T-helper 2 cell (primary cell): ENCODE measurements at regions not wholly inside any gene's neighbourhood (a gene's known extent, or its start where the extent isn't known, plus 50 kb on each side); places are given as distances from the start of the nearest gene placed in this dataset.
"Not testable (repeated sequence)": the region's sequence is repeated elsewhere in the genome, so short reads cannot be mapped to it uniquely, and the experiment has no call there.

Experiments
- DNase-seq, 5 experiments: peaks; one replicate each; pipeline versions ENCODE4 v3.0.0 to v3.0.0-alpha.2; 2012 to 2022

DNA sequence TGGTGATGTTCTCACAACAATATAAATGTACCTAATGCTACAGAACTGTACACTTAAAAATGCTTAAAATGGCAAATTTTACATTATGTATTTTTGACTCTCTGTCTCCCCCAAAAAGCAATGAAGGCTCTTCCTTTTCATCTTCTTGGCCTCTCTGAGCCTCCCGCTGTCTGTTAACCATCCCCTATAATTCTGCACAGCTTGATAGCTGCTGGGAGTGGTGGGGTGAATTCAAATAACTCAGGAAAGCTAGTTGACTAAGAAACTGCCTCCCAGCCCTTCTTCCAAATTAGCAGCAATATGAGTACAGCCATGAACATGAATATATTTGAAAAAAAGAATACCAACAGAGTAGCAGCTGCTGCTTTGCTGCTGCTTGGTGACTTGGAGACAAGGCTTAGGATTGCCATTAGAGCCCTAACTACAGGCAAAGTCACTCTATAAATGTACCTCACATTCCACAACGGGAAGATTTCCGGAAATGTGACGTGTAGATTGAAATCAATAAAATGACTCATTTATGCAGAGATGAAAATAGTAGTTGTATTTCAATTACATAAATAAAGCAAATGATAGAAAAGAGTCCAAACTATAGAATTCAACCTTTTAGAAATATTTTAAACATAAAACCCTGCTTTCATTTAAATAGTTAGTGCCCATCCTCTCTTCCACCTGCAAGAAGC lies 200.1 kb upstream of the HEY2 start:
- DNase-seq = no peak

DNA sequence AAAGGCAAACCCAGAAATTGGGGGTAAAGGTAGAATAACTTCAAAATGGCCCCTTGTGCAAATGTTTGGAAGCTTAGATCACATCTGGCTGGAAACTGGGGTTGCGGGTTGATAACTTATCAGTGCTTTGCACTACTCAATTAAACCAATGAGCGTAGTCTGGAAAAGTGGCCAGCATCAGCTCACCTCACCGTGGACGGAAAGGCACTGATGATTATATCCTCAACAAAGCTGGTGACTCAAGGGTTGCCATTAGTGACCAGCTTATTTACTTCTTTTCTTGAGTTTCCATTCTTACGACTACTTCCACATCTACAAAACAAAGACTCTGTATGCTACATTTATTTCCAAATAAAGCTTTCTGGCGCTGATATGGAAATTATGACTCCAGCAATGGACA lies 198.5 kb upstream of the HEY2 start:
- no peak for DNase-seq

DNA sequence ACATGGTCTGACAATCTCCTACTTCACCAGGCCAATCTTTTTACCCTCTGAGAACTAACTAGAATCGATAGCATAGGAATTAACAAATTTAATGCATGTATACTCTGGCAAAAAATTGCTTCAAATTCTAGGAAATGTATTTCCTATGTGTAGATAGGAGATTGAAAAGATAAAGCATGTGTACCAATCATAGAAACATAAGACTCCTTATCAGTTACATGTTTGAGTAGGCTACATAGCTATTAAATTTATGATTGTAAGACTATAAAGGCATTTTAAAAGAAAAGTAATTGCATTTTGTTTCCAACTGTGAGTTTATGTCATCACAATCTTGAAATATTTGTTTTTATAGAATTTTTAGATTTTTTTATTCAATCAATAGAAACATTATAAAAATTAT lies 196.6 kb upstream of the HEY2 start:
- no peak for DNase-seq

DNA sequence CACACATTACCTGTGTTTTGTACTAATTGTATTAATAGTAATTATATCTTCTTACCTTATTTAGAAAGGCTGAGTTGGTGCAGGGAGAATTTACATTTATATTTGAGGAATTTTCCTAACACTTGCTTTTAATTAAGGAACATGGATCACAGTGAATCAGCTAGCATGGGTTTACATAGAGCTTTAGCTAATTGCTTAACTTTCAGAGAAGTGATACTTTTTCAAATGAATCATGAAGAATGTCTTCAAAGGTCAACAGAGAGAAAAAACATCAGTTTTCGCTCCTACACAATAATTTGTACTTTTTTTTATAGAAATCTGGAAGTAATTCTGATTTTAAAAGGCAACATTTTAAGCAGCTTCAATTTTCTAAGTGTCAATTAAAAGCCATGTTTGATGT lies 195.0 kb upstream of the HEY2 start:
- DNase-seq = no peak

DNA sequence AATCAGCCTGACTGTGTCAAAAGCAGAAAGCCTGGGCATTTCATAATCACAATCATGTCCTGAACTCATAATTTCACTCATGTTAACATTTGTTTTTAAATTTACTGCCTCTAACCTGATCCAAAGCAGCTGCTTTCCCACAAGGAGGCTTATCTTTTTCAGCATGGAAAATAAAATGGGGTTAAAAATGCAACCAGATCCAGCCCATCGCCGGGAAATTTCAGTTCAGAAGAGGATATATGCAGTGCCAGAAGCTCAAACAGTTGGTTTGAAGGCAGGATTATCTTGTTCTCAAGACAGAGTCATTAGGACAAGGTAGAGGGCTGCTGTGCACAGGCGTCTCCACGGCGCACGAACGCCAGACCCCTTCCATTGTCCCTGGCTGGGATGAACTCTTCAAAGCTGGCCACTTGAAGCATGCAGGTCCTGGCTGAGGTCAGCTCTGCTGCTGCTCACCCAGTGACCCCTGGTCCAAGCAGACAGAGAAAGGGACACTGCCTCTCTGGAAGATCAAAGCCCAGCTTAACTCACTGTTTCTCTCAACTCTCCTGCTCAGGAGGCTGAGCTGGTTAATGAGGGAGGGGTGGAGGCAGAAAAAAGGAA lies 191.1 kb upstream of the HEY2 start:
- no peak for DNase-seq

DNA sequence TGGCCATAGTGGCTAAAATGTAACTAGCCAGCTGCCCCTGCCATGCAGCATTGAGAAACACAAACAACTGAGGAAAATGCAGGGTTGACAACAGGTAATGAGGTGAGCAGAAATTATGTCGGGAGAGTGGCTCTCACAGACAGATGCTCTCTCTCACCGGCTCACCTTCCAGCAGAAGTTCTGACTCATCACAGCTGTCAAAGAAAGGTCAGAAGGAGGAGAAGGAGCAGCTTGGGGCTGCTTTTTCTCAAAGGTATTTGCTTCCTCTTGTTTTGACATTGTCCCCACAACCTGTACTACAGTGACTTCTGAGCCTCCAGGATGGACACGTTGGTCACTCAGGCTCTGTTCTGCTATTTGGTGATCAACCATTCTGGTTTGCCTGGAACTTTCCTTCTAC lies 190.5 kb upstream of the HEY2 start:
- no peak for DNase-seq

DNA sequence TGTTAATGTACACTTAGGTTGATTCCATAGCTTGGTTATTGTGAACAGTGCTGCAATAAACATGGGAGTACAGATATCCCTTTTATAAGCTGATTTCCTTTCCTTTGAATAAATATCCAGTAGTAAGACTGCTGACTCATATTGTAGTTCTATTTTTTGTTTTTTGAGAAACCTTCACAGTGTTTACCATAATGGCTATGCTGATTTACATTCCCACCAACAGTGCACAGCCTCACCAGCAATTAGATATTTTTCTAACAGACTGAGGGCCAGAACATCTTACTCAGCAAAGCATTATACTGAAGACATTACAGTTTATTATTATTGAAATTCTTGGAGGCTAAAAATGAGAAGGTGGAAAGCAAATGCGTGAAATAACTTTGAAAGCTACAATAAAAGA lies 187.3 kb upstream of the HEY2 start:
- no peak for DNase-seq

DNA sequence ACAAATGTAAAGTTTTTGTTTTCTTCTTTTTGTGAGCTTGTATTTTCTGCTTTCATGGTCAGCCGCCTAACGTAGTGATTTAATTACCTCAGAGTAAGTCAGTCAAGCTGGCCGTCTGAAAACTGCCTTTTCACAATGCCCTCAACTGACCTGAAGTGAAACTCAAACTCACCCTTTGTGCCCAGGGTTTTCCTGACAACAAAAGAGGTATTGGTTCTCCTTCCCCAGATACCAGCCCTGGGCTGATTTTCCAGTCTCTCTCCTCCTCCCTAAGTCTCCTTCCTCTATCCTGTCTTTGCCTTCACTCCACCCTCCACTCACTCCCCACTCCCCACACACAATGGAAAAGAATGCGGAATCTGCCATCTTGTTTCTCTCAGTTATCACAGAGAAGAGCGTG lies 184.5 kb upstream of the HEY2 start:
- no peak for DNase-seq

DNA sequence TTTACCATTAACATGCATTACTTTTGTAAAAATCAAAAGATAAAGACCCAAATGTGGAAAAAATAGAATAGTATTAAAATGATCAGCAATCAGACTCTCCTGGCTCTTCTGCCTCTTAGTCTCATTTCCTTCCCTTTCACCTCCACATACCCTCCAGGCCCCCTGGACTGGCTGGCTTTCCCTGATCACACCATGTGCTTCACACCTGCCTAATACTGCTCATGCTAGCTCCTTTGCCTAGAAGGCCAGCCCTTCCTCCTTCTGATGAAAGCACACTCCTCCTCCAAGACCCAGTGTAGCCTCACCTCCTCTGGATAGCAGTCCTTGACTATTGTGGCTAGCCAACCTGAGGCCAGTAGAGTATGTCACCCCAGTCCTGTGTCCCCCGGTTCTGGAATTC lies 182.0 kb upstream of the HEY2 start:
- no peak for DNase-seq

DNA sequence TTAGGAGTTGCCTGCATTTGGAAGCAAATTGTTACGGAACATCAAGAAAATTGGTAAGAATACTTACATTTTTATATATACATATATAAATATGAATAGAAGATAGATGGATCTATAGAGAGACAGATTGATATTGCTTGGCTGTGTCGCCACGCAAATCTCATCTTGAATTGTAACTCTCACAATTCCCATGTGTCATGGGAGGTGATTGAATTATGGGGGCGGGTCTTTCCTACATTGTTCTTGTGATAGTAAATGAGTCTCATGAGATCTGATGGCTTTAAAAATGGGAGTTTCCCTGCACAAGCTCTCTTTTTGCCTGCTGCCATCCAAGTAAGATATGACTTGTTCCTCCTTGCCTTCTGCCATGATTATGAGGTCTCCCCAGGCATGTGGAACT lies 180.8 kb upstream of the HEY2 start:
- no peak for DNase-seq

DNA sequence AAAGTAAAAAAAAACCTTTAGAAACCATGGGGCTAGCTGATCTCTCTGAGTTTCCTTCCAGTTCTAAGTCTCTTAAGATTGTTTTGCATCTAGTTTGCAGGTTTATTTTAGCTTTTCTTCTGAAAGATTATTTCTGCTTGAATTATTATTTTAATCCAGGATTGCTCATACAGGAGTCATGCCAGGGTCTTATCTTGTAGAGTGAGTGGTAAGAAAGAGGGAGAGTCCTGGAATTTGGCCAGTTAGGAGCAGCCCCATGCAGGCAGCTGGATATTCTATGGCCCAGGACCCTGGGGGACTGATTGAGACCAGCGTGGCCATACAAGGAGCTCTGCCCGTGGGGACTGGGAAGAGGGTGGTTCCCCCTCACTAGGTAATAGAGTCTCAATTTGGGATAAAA lies 178.9 kb upstream of the HEY2 start:
- DNase-seq = no peak

DNA sequence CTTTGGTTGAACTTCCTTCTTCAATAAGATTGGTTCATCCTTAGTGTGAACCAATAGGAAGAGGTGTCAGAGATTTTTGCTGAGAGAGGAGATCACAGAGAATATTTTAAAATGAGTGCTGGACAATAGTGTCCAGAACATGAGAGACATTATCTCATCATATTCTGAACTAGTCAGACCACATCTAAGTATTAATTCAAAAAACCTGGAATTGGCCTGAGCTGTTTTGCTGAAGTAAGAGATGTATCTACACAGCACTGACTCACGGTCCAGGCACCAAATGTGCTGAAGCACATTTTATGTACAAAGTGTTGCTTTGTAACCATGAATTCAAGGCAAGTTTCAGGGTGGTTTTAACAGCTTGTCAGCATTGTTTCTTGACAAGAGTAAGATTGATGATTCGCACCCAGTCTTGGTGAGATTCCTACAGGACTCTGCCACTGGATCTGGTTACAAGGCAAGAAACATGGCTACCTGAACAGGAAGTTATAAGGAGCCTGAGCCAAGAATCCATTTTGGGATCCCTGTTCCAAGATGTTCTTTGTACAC lies 178.2 kb upstream of the HEY2 start:
- DNase-seq = no peak

DNA sequence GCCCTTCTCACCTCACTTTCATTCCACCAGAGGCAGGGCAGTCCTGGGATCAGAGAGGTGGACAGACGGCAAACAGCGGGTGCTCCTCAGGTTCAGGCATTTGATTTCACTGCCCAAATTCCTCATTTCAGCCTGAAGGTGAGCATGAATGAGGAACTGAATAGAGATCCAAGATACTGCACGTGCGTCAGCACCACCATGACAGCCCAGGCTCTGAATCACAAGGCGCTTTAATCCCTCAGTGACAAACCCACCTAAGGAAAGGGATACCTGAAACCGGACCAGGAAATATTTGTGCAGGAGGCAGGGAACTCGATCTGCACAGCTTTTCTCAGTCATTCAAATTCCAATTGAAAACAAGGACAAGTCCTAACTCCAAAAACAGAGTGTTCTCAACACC lies 174.8 kb upstream of the HEY2 start:
- no peak for DNase-seq

DNA sequence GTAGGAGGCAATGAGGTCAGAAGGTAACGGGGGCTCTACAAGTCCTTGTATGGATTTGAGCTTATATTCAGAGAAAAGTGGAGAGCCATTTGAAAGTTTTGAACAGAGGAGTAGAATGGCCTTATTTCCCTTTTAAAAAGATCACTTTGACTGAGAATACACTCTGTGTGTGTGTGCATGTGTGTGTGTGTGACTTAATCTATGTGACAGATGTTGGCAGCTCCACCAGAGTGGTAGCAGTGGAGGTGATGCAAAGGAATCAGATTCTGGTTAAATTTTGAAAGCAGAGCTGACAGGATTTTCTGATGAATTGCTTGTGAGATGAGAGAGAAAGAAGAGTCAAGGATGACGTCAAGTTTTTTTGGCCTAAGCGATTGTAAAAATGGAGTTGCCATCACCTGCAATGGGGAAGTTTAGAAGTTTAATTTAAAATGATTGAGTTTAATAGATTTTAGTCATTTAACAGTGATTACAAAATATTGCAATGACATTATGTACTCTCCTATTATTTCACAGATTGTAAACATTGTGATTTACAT lies 172.2 kb upstream of the HEY2 start:
- no peak for DNase-seq

DNA sequence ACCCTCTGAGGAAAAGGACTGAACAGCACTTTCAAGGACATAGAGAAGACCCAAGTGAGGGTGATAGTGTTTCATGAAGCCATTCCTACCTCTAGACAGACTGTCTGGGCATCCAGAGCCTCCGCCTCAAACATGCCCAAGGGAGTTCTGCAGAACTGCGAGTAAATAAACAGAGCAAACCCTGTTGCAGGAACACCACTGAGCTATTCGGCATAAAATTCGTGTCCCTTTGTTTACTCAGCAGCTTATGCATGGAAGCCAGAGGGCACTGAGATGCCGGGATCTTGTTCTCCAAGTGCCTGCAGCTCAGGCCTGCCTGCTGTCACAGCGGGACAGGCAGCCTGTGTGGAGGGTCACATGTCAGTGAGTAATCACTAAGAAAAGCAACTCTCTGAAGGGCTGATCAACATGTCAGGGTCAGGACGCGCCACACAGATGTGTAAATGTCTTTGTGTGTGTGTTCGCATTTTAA lies 164.9 kb upstream of the HEY2 start:
- no peak for DNase-seq

DNA sequence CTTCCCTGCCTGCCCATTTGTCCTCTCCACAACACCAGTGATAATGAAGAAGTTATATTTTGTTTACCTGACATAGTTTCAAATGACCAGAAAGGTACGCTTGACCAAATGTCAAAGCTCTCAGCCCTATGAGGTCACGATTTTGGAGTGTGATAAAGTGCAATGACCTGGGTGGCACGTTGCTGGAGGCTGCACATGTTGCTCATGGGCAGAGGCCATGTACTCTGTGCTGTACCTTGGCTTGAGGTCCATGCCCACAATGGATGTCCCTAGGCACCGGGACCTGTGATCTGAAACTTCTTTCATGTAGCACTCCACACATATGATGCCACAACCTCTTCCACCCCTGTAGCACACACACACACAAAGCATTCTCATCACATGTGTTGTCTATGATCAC lies 164.0 kb upstream of the HEY2 start:
- no peak for DNase-seq

DNA sequence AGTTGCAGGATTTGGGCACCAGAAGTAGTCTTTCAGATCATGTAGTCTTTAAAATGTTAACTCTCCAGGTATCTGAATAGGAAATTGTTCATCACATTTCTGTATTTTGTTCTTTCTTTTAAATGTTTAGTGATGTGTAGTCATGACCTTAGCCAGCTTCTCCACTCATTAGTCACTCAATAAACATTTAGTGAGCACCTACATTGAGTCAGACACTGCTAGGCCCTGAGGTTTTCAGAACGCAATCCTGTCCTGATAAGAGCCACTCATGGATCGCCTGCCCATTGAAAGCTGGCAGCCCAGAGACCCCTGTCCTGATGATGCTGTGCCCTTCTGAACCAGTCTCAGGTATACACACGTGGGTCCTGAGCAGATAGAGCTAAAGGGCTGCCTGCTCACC lies 163.4 kb upstream of the HEY2 start:
- DNase-seq = no peak

DNA sequence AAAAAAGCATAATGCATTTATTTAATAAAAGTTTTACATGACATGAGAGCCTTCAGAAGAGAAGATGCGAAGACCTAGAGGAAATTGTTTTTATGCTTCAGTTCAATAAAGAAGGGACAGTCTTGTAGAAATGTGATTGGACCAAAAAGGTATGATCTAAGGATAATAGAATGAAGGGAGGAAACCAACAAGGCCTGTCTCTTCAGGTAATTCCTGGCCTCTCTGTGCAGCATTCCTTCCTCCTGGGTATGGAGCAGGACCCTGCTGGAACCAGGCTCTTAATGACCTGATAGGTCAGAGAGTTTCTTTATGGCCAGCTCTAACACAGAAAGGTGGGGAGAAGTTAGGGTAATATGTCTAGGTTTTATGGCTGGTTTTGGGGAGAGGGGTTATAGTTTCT lies 162.8 kb upstream of the HEY2 start:
- no peak for DNase-seq

DNA sequence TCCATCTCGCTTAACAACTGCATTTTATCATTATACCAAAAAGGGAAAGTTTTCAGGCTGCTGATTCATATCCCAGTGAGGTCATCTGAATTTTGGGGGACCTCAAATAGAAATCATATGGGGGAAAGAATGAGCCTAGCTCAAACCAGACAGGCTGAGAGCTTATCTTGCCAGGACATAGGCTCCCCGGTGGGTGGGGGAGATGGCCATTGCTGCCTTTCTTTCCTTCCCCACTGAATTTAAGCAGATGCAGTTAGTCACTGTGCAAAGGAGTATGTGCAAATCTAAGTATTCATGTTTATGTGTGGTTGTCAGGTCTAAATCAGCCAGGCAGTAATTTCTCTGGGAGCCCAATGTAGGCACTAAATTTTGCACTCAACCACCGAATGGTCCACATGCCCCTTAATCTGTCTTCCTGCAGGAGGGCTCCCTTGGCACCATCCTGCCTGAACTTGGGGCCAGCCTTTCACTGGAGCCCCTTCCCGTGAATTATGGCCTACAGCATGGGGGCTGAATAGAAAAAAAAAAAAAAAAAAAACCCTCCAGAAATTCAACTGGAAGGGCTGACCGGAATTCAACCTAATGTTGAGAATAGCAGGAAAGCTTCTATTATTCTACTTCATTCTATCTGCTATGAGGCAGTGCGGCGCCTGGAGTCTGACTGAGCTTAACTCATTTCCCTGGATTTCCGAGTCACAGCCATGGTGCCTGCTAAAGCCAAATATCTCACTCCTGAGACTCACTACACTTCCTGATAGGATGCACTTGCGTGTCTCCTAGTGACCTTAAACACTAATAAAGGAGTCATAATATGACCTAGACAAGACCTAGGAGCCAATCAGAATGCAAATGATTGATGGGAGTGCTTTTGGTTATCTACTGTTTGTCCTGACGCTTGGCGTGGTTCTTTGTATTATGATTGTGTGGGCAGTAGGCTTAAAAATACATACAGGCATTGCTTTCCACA lies 161.5 kb upstream of the HEY2 start:
- DNase-seq = no peak

DNA sequence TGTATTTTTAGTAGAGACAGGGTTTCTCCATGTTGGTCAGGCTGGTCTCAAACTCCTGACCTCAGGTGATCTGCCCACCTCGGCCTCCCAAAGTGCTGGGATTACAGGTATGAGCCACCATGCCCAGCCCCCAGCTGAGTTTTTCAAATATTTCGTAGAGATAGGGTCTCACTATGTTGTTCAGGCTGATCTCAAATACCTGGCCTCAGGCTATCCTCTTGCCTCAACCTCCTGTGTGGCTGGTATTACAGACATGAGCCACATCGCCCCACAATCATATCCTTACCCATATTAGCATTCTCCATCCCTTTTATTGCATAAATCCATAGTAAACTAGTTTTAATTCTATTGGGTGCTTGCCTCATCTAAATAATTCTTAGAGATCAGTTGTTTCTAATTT lies 157.6 kb upstream of the HEY2 start:
- not testable (repeated sequence) for DNase-seq

DNA sequence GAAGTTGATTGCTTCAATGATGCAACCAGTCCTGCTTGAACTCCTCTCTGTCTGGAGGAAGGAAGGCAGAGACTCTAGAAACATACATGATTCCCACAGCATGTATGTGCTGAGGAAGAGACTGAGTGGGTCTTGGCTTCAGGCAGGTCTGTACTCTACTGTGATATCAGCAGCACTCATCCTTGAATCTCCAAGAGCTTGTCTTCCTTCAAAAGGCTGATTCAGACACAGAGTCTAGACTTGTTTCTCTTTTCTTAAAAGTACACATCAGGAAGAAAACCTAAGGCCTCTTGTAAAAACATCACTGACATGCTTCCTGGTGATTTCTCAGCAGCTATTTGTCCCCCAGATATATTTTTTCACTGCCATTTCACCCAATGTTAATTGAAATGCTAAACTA lies 155.7 kb upstream of the HEY2 start:
- no peak for DNase-seq

DNA sequence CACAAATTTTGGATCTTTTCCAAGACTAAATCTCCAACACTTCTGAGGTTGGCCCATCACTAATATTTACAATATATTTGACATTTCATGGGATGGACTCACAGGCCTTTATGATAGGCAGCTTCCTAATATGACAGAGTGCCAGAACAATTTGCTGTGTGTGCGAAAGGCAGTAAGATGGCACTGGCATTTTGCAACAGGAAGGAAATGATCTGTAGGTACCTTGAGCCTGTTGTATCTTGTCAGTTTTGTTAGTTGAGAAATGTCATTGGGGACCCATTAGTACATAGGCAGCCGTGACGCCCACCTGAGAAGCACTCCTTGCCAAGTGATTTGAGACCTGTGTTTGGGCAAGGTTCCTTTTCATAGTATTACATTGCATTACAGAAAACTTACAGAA lies 153.4 kb upstream of the HEY2 start:
- DNase-seq = no peak
